GM23338 (cell line): ENCODE measurements at regions not wholly inside any gene's neighbourhood (a gene's known extent, or its start where the extent isn't known, plus 50 kb on each side); places are given as distances from the start of the nearest gene placed in this dataset.

ENCODE experiments used
- CREB1 ChIP-seq: fragments of 250-450 bp; sonication (Bioruptor Pico); IDR thresholded peaks from 2 replicates; pipeline ENCODE4 v1.5.0; 2020; ENCODE audit warnings: low read depth, mild to moderate bottlenecking, moderate library complexity
- EZH2 ChIP-seq: fragments of 200-600 bp; sonication (generic); IDR thresholded peaks from one replicate; pipeline ENCODE4 v1.8.0; 2017; ENCODE audit warnings: antibody characterized with exemption, mild to moderate bottlenecking, low read depth; ENCODE audit not compliant: unreplicated experiment
- EZH2phosphoT487 ChIP-seq: fragments of 200-600 bp; sonication (generic); IDR thresholded peaks from one replicate; pipeline ENCODE4 v1.8.1; 2018; ENCODE audit warnings: antibody characterized with exemption; ENCODE audit not compliant: unreplicated experiment
- JUNB ChIP-seq: IDR thresholded peaks from one replicate; pipeline ENCODE4 v1.6.1; 2016; ENCODE audit warnings: antibody characterized with exemption; ENCODE audit not compliant: unreplicated experiment
- NANOG ChIP-seq: IDR thresholded peaks from 2 replicates; pipeline ENCODE4 v1.6.1; 2016; ENCODE audit warnings: antibody characterized with exemption, borderline replicate concordance
- POLR2AphosphoS5 ChIP-seq: IDR thresholded peaks from 2 replicates; pipeline ENCODE4 v1.6.1; 2016; ENCODE audit warnings: antibody characterized with exemption, low read depth
- STAT1 ChIP-seq: IDR thresholded peaks from one replicate; pipeline ENCODE4 v1.6.1; 2016; ENCODE audit warnings: antibody characterized with exemption; ENCODE audit not compliant: unreplicated experiment
- ZNF114 ChIP-seq: fragments of 250-450 bp; sonication (Bioruptor Pico); IDR thresholded peaks from 2 replicates; pipeline ENCODE4 v1.5.0; 2020; ENCODE audit warnings: mild to moderate bottlenecking, moderate library complexity
- ZNF331 ChIP-seq: fragments of 250-450 bp; sonication (Bioruptor Pico); IDR thresholded peaks from 2 replicates; pipeline ENCODE4 v1.5.0; 2020; ENCODE audit warnings: low read depth, mild to moderate bottlenecking, moderate library complexity
- TF ChIP-seq, protein P1 (sequence below), 2 experiments: fragments of 200-600 bp in 1 of 2; sonication (generic) in 1 of 2; conservative IDR thresholded peaks; 2 replicates each; pipeline versions ENCODE4 v1.5.1 to v1.6.1; 2016 to 2017; ENCODE audit warnings: antibody characterized with exemption in 2 of 2, low read depth in 2 of 2, mild to moderate bottlenecking in 2 of 2, moderate library complexity in 1 of 2
- TF ChIP-seq, protein P2 (sequence below): IDR thresholded peaks from one replicate; pipeline ENCODE4 v1.6.1; 2018; ENCODE audit warnings: antibody characterized with exemption; ENCODE audit not compliant: unreplicated experiment
- TF ChIP-seq, protein P3 (sequence below): IDR thresholded peaks from 2 replicates; pipeline ENCODE4 v1.6.1; 2016; ENCODE audit warnings: antibody characterized with exemption
- TF ChIP-seq, protein P4 (sequence below): fragments of 250-450 bp; sonication (Bioruptor Pico); IDR thresholded peaks from 2 replicates; pipeline ENCODE4 v1.5.0; 2020; ENCODE audit warnings: mild to moderate bottlenecking, moderate library complexity

DNA sequence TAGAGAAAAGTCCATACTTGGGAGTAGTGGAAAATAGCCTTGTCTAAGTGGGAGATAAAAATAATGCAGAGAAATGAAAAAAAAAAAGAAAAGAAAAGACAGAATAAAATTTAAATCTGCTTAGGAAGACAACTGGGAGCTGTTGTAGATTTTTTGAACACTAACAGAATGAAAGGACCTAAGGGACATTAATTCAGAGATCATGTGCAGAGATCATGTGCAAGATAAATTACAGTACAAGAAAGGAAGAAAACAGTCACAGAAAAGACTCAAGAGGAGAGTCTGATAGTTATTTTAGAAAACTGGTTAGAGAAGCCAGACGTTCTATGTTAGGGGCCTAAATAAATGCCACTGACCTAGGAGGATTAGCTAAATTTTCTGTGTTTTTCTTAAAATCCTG, 1226.8 kb upstream of the NUDT12 start:
- TF ChIP-seq, protein P1, sequence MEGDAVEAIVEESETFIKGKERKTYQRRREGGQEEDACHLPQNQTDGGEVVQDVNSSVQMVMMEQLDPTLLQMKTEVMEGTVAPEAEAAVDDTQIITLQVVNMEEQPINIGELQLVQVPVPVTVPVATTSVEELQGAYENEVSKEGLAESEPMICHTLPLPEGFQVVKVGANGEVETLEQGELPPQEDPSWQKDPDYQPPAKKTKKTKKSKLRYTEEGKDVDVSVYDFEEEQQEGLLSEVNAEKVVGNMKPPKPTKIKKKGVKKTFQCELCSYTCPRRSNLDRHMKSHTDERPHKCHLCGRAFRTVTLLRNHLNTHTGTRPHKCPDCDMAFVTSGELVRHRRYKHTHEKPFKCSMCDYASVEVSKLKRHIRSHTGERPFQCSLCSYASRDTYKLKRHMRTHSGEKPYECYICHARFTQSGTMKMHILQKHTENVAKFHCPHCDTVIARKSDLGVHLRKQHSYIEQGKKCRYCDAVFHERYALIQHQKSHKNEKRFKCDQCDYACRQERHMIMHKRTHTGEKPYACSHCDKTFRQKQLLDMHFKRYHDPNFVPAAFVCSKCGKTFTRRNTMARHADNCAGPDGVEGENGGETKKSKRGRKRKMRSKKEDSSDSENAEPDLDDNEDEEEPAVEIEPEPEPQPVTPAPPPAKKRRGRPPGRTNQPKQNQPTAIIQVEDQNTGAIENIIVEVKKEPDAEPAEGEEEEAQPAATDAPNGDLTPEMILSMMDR (conservative IDR thresholded peaks at IDR 0.05; ENCODE audit: low read depth in 2 of 2) = no peak
- TF ChIP-seq CREB1 (CRISPR knock-in tag) = no peak
- TF ChIP-seq EZH2 = no peak
- TF ChIP-seq, protein P2, sequence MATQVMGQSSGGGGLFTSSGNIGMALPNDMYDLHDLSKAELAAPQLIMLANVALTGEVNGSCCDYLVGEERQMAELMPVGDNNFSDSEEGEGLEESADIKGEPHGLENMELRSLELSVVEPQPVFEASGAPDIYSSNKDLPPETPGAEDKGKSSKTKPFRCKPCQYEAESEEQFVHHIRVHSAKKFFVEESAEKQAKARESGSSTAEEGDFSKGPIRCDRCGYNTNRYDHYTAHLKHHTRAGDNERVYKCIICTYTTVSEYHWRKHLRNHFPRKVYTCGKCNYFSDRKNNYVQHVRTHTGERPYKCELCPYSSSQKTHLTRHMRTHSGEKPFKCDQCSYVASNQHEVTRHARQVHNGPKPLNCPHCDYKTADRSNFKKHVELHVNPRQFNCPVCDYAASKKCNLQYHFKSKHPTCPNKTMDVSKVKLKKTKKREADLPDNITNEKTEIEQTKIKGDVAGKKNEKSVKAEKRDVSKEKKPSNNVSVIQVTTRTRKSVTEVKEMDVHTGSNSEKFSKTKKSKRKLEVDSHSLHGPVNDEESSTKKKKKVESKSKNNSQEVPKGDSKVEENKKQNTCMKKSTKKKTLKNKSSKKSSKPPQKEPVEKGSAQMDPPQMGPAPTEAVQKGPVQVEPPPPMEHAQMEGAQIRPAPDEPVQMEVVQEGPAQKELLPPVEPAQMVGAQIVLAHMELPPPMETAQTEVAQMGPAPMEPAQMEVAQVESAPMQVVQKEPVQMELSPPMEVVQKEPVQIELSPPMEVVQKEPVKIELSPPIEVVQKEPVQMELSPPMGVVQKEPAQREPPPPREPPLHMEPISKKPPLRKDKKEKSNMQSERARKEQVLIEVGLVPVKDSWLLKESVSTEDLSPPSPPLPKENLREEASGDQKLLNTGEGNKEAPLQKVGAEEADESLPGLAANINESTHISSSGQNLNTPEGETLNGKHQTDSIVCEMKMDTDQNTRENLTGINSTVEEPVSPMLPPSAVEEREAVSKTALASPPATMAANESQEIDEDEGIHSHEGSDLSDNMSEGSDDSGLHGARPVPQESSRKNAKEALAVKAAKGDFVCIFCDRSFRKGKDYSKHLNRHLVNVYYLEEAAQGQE = no peak
- TF ChIP-seq EZH2phosphoT487 = no peak
- no peak for TF ChIP-seq POLR2AphosphoS5
- no peak for TF ChIP-seq STAT1
- TF ChIP-seq, protein P3, sequence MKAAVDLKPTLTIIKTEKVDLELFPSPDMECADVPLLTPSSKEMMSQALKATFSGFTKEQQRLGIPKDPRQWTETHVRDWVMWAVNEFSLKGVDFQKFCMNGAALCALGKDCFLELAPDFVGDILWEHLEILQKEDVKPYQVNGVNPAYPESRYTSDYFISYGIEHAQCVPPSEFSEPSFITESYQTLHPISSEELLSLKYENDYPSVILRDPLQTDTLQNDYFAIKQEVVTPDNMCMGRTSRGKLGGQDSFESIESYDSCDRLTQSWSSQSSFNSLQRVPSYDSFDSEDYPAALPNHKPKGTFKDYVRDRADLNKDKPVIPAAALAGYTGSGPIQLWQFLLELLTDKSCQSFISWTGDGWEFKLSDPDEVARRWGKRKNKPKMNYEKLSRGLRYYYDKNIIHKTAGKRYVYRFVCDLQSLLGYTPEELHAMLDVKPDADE = no peak
- no peak for TF ChIP-seq JUNB
- TF ChIP-seq ZNF331 (CRISPR knock-in tag) = no peak
- no peak for TF ChIP-seq NANOG
- TF ChIP-seq, protein P4, sequence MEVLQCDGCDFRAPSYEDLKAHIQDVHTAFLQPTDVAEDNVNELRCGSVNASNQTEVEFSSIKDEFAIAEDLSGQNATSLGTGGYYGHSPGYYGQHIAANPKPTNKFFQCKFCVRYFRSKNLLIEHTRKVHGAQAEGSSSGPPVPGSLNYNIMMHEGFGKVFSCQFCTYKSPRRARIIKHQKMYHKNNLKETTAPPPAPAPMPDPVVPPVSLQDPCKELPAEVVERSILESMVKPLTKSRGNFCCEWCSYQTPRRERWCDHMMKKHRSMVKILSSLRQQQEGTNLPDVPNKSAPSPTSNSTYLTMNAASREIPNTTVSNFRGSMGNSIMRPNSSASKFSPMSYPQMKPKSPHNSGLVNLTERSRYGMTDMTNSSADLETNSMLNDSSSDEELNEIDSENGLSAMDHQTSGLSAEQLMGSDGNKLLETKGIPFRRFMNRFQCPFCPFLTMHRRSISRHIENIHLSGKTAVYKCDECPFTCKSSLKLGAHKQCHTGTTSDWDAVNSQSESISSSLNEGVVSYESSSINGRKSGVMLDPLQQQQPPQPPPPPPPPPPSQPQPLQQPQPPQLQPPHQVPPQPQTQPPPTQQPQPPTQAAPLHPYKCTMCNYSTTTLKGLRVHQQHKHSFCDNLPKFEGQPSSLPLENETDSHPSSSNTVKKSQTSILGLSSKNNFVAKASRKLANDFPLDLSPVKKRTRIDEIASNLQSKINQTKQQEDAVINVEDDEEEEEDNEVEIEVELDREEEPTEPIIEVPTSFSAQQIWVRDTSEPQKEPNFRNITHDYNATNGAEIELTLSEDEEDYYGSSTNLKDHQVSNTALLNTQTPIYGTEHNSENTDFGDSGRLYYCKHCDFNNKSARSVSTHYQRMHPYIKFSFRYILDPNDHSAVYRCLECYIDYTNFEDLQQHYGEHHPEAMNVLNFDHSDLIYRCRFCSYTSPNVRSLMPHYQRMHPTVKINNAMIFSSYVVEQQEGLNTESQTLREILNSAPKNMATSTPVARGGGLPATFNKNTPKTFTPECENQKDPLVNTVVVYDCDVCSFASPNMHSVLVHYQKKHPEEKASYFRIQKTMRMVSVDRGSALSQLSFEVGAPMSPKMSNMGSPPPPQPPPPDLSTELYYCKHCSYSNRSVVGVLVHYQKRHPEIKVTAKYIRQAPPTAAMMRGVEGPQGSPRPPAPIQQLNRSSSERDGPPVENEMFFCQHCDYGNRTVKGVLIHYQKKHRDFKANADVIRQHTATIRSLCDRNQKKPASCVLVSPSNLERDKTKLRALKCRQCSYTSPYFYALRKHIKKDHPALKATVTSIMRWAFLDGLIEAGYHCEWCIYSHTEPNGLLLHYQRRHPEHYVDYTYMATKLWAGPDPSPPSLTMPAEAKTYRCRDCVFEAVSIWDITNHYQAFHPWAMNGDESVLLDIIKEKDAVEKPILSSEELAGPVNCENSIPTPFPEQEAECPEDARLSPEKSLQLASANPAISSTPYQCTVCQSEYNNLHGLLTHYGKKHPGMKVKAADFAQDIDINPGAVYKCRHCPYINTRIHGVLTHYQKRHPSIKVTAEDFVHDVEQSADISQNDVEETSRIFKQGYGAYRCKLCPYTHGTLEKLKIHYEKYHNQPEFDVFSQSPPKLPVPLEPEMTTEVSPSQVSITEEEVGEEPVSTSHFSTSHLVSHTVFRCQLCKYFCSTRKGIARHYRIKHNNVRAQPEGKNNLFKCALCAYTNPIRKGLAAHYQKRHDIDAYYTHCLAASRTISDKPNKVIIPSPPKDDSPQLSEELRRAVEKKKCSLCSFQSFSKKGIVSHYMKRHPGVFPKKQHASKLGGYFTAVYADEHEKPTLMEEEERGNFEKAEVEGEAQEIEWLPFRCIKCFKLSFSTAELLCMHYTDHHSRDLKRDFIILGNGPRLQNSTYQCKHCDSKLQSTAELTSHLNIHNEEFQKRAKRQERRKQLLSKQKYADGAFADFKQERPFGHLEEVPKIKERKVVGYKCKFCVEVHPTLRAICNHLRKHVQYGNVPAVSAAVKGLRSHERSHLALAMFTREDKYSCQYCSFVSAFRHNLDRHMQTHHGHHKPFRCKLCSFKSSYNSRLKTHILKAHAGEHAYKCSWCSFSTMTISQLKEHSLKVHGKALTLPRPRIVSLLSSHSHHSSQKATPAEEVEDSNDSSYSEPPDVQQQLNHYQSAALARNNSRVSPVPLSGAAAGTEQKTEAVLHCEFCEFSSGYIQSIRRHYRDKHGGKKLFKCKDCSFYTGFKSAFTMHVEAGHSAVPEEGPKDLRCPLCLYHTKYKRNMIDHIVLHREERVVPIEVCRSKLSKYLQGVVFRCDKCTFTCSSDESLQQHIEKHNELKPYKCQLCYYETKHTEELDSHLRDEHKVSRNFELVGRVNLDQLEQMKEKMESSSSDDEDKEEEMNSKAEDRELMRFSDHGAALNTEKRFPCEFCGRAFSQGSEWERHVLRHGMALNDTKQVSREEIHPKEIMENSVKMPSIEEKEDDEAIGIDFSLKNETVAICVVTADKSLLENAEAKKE = no peak
- TF ChIP-seq ZNF114 (CRISPR knock-in tag) = no peak
